Naive thymus-derived CD4-positive, alpha-beta T cell (primary cell): ENCODE measurements at regions not wholly inside any gene's neighbourhood (a gene's known extent, or its start where the extent isn't known, plus 50 kb on each side); places are given as distances from the start of the nearest gene placed in this dataset.
"Not testable (repeated sequence)": the region's sequence is repeated elsewhere in the genome, so short reads cannot be mapped to it uniquely, and the experiment has no call there.

Source experiments
- ATAC-seq: fragments of 150-1000 bp; cut with Tn5 transposase; 2 replicates; pipeline ENCODE4 v1.10.0; 2021; ENCODE audit warnings: mild to moderate bottlenecking, moderate library complexity
- CTCF ChIA-PET: fragments of 350-600 bp; sonication (Branson Sonifier 250); formaldehyde crosslinking; loops from one replicate; lab custom pipeline; 2021; ENCODE audit warnings: antibody characterized with exemption; lab: Charles Lee
- POLR2A ChIA-PET: fragments of 350-600 bp; sonication (Branson Sonifier 250); formaldehyde crosslinking; loops from one replicate; lab custom pipeline; 2021; ENCODE audit warnings: antibody characterized with exemption, inconsistent platforms; lab: Charles Lee
- DNase-seq, 9 donors: peaks; one replicate each; pipeline versions ENCODE4 v3.0.0 to v3.0.0-alpha.2; 2020 to 2022; ENCODE audit warnings: mixed read lengths in 1 of 9
- H3K27ac ChIP-seq: one replicate; pipeline ENCODE4 v1.7.0; 2013; ENCODE audit warnings: mild to moderate bottlenecking, low read depth, low read length, moderate library complexity
- H3K27me3 ChIP-seq, 2 donors: one replicate each; pipeline ENCODE4 v1.7.0; 2013; ENCODE audit warnings: low read length in 2 of 2, mild to moderate bottlenecking in 2 of 2, moderate library complexity in 2 of 2; ENCODE audit not compliant: control insufficient read depth in 2 of 2, insufficient read depth in 2 of 2
- H3K36me3 ChIP-seq, 3 experiments: 1 replicate in 2 of 3; 2 replicates in 1 of 3; pipeline ENCODE4 v1.7.0; 2013; ENCODE audit warnings: low read length in 3 of 3, mild to moderate bottlenecking in 3 of 3, moderate library complexity in 1 of 3; ENCODE audit not compliant: insufficient read depth in 3 of 3, control insufficient read depth in 2 of 3
- H3K4me1 ChIP-seq, 2 donors: one replicate each; pipeline ENCODE4 v1.7.0; 2013; ENCODE audit warnings: low read length in 2 of 2, mild to moderate bottlenecking in 2 of 2, moderate library complexity in 1 of 2; ENCODE audit not compliant: control insufficient read depth in 2 of 2, insufficient read depth in 2 of 2
- H3K4me3 ChIP-seq: 2 replicates; pipeline ENCODE4 v1.7.0; 2013; ENCODE audit warnings: mild to moderate bottlenecking, low read length
- H3K9me3 ChIP-seq, 3 experiments: 1 replicate in 2 of 3; 2 replicates in 1 of 3; pipeline ENCODE4 v1.7.0; 2013; ENCODE audit warnings: low read length in 3 of 3; ENCODE audit not compliant: control insufficient read depth in 2 of 3
- H3K27ac Mint-ChIP-seq, 9 donors: one replicate each; pipeline ENCODE4 v1.8.0; 2020 to 2022; ENCODE audit warnings: mixed read lengths in 9 of 9, mild to moderate bottlenecking in 8 of 9, moderate library complexity in 5 of 9, inconsistent platforms in 2 of 9
- H3K27me3 Mint-ChIP-seq, 5 donors: one replicate each; pipeline ENCODE4 v1.8.0; 2021 to 2022; ENCODE audit warnings: mixed read lengths in 5 of 5, mild to moderate bottlenecking in 1 of 5
- H3K36me3 Mint-ChIP-seq, 5 donors: one replicate each; pipeline ENCODE4 v1.8.0; 2020 to 2022; ENCODE audit warnings: mixed read lengths in 5 of 5, mild to moderate bottlenecking in 3 of 5, inconsistent platforms in 1 of 5
- H3K4me1 Mint-ChIP-seq, 7 donors: one replicate each; pipeline ENCODE4 v1.8.0; 2020 to 2022; ENCODE audit warnings: mixed read lengths in 7 of 7, mild to moderate bottlenecking in 3 of 7, inconsistent platforms in 1 of 7
- H3K4me3 Mint-ChIP-seq, 10 donors: one replicate each; pipeline ENCODE4 v1.8.0; 2020 to 2022; ENCODE audit warnings: mild to moderate bottlenecking in 10 of 10, mixed read lengths in 10 of 10, moderate library complexity in 6 of 10, inconsistent platforms in 2 of 10
- H3K9me3 Mint-ChIP-seq, 11 donors: one replicate each; pipeline ENCODE4 v1.8.0; 2020 to 2022; ENCODE audit warnings: mixed read lengths in 11 of 11, mild to moderate bottlenecking in 4 of 11, inconsistent platforms in 1 of 11, moderate library complexity in 1 of 11
- intact Hi-C, 2 donors: fragments of 100-400 bp; cut with micrococcal nuclease; formaldehyde crosslinking; loops; one replicate each; pipeline ENCODE4 v1.15.1; 2023

DNA sequence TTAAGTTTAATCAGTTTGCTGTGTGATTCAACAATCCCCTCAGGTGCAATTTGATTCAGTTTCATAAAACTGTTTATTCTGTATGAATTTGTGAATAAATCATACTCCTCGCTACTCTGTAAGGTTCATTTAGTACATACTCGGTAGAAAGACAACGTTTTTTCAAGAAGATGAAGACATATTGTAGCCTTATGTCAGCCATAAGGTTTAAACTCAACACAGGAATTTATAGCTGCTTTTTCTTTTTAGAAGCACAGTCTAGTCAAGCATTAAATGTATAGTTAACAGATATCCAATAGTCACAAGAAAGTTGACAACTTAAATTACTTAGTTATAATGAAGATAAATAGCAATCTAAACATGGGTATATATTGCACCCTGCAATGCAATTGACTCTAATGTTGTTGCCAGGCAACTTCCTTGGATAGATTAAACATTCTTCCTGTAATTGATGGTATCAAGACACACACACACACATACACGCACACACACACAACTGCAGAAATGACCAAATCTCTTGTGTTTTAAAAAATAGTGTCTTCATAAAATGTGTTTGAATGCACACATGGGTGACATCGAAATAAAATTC, 151.5 kb upstream of the MGAT4C start:
- H3K27me3 Mint-ChIP-seq = no peaks in the 10 kb centered on the region
- no peaks in the 10 kb centered on the region for H3K4me1 Mint-ChIP-seq
- Histone ChIP-seq H3K27ac (no peak overlapping the region), H3K27me3 (no peaks in the 10 kb centered on the region), H3K4me3 (no peak overlapping the region), H3K4me1 (no peaks in the 10 kb centered on the region), H3K36me3 (no peaks in the 10 kb centered on the region), H3K9me3 (no peaks in the 10 kb centered on the region)
- no peak for ATAC-seq
- ChIA-PET POLR2A (no interaction called here), CTCF (no interaction called here)
- peaks cover 0 to 26% (median 12%) of the 10 kb centered on the region in 11 donors for H3K9me3 Mint-ChIP-seq
- DNase-seq = no peak
- no peak overlapping the region for H3K4me3 Mint-ChIP-seq
- H3K27ac Mint-ChIP-seq = no peak overlapping the region
- intact Hi-C loops = no loop called here
- H3K36me3 Mint-ChIP-seq = no peaks in the 10 kb centered on the region

DNA sequence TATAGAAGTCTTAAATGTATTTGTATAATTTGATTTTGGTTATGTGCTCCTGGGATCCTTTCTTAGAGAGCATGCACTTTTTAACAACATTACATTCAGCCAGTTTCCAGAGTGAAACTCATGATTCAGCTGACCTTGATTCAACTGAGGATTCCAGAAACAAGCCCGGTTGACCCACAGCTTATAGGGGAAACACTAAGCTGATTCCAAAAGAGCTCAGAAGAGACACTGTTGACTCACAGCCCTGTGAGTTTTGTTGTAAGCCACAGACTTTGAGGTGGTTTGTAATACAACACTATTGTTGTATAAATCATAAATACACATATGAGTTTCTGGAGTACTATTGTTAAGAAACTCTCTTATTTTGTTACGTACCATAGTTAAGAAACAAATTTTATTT, 133.8 kb upstream of the MGAT4C start:
- Mint-ChIP-seq H3K4me1 (no peaks in the 10 kb centered on the region), H3K4me3 (no peak overlapping the region), H3K27ac (no peak overlapping the region), H3K36me3 (no peaks in the 10 kb centered on the region), H3K27me3 (no peaks in the 10 kb centered on the region), H3K9me3 (peaks cover 0 to 4% (median 3%) of the 10 kb centered on the region in 11 donors)
- Histone ChIP-seq H3K4me1 (no peaks in the 10 kb centered on the region), H3K27ac (no peak overlapping the region), H3K9me3 (no peaks in the 10 kb centered on the region), H3K36me3 (no peaks in the 10 kb centered on the region), H3K4me3 (no peak overlapping the region), H3K27me3 (no peaks in the 10 kb centered on the region)
- no peak for DNase-seq
- intact Hi-C loops = no loop called here
- CTCF ChIA-PET = no interaction called here
- ATAC-seq = no peak
- POLR2A ChIA-PET = no interaction called here

DNA sequence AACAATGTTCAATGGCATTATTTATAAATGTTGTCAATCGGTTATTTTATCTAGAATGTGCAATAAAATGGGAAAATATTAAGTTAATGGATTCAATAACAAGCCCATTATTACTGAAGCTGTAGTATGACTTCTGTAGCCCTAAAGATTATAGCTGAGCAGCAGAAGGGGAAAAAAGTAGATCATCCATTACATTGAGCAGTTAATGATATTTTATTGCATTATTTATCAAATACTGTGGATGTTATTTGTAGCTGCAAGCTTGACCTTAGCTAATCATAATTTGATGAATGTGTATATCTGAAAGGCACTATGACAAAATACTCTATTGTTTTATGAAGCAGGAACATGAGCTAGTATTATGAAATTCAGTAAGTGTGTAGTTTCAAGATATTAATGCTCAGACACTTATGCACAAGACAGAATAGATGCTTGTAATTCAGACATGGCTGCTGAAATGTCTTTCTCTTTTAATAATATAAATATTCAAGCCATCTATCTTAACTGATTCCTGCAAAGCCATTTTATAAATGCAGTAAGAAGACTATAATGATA, 131.5 kb upstream of the MGAT4C start:
- Histone ChIP-seq H3K4me3 (no peak overlapping the region), H3K36me3 (no peaks in the 10 kb centered on the region), H3K27me3 (no peaks in the 10 kb centered on the region), H3K9me3 (peaks cover 0 to 3% (median 0%) of the 10 kb centered on the region in 3 experiments), H3K27ac (no peak overlapping the region), H3K4me1 (no peaks in the 10 kb centered on the region)
- peaks cover 0 to 8% (median 5%) of the 10 kb centered on the region in 11 donors for H3K9me3 Mint-ChIP-seq
- no peak for ATAC-seq
- no peak for DNase-seq
- no peaks in the 10 kb centered on the region for H3K36me3 Mint-ChIP-seq
- no peaks in the 10 kb centered on the region for H3K27me3 Mint-ChIP-seq
- no peak overlapping the region for H3K27ac Mint-ChIP-seq
- ChIA-PET CTCF (no interaction called here), POLR2A (no interaction called here)
- H3K4me3 Mint-ChIP-seq = no peak overlapping the region
- intact Hi-C loops = no loop called here
- no peaks in the 10 kb centered on the region for H3K4me1 Mint-ChIP-seq

DNA sequence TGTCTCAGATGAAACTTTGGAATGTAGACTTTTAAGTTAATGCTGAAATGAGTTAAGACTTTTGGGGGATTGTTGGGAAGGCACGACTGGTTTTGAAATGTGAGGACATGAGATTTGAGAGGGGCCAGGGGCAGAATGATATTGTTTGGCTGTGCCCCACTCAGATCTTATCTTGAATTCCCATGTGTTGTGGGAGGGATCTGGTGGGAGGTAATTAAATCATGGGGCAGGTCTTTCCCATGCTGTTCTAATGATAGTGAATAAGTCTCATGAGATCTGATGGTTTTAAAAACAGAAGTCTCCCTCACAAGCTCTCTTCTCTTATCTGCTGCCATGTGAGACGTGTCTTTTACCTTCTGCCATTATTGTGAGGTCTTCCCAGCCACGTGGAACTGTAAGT, 127.6 kb upstream of the MGAT4C start:
- H3K4me3 Mint-ChIP-seq, H3K27me3 Mint-ChIP-seq, H3K27ac Mint-ChIP-seq, DNase-seq, H3K27me3 ChIP-seq, H3K4me3 ChIP-seq, H3K4me1 Mint-ChIP-seq, H3K36me3 Mint-ChIP-seq, H3K4me1 ChIP-seq, ATAC-seq, POLR2A ChIA-PET, H3K9me3 ChIP-seq, CTCF ChIA-PET, H3K36me3 ChIP-seq, H3K27ac ChIP-seq, intact Hi-C loops: not testable (repeated sequence)
- H3K9me3 Mint-ChIP-seq = peaks cover 2 to 15% (median 10%) of the 10 kb centered on the region in 11 donors

DNA sequence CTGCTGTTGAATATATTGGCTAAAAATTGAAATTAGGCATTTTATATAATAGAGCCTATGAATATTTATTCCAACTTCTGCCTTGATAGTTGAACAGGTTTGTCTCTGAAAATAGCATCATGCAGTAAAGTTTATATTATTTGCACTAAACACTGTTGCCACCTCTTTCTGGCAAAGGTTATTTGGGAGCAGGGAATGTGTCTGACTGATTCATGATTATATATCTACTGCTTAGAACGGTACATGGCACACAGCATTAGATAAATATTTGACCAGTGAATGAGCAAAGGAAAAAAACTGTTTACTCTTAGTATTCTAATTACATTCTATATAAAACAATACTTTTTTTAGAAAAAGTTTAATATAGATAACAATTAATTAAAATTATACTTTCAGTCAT, 123.1 kb upstream of the MGAT4C start:
- H3K9me3 Mint-ChIP-seq = peaks cover 2 to 20% (median 8%) of the 10 kb centered on the region in 11 donors
- Histone ChIP-seq H3K4me3 (no peak overlapping the region), H3K27me3 (no peaks in the 10 kb centered on the region), H3K27ac (no peak overlapping the region), H3K4me1 (no peaks in the 10 kb centered on the region), H3K36me3 (no peaks in the 10 kb centered on the region), H3K9me3 (peaks cover 0 to 3% (median 0%) of the 10 kb centered on the region in 3 experiments)
- DNase-seq (no peak), ATAC-seq (no peak)
- H3K4me3 Mint-ChIP-seq = no peak overlapping the region
- ChIA-PET POLR2A (no interaction called here), CTCF (no interaction called here)
- H3K27me3 Mint-ChIP-seq = no peaks in the 10 kb centered on the region
- peaks cover 0 to 3% (median 0%) of the 10 kb centered on the region in 5 donors for H3K36me3 Mint-ChIP-seq
- no peak overlapping the region for H3K27ac Mint-ChIP-seq
- intact Hi-C loops = no loop called here
- no peaks in the 10 kb centered on the region for H3K4me1 Mint-ChIP-seq

DNA sequence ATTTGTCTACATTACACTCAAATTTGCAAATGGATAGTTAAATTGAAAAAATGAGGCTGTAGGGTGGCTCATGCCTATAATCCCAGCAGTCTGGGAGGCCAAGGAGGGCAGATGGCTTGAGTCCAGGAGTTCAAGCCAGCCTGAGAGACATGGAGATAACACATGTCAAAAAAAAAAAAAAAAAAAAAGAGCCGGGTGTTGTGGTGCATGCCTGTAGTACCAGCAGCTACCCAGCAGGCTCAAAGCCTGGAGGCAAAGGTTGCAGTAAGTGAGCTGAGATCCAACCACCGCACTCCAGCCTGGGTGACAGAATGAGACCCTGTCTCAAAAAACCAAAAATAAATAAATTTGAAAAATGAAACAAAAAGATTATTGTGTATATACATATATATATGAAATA, 119.9 kb upstream of the MGAT4C start:
- H3K27me3 ChIP-seq = no peaks in the 10 kb centered on the region
- H3K27ac ChIP-seq = no peak overlapping the region
- no peak for ATAC-seq
- no peaks in the 10 kb centered on the region for H3K36me3 ChIP-seq
- no peak overlapping the region for H3K27ac Mint-ChIP-seq
- intact Hi-C loops = no loop called here
- no peaks in the 10 kb centered on the region for H3K36me3 Mint-ChIP-seq
- no peaks in the 10 kb centered on the region for H3K4me1 Mint-ChIP-seq
- H3K27me3 Mint-ChIP-seq = no peaks in the 10 kb centered on the region
- H3K4me3 Mint-ChIP-seq = no peak overlapping the region
- ChIA-PET CTCF (no interaction called here), POLR2A (no interaction called here)
- no peak overlapping the region for H3K4me3 ChIP-seq
- H3K9me3 Mint-ChIP-seq = peaks cover 0 to 14% (median 0%) of the 10 kb centered on the region in 11 donors
- H3K4me1 ChIP-seq = no peaks in the 10 kb centered on the region
- H3K9me3 ChIP-seq = no peaks in the 10 kb centered on the region
- DNase-seq = no peak

DNA sequence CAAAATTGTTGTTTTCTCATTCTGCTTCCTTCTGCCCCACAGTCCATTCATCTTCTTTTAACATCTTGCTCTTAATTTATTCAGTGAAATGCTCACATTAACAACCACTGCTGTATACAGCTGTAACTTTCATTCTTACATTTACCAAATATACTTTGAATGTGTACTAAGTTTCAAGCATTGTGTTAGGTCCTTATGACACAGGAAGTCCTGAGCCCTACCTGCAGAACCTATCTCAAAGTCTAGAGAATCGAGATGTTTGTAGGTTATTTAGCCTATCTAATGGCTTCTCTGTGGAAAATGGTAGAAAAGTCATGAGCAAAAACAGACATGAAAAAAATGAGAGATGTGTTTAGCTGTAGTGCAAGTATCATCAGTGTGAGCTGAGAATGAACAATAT, 117.6 kb upstream of the MGAT4C start:
- Histone ChIP-seq H3K27me3 (no peaks in the 10 kb centered on the region), H3K4me1 (no peaks in the 10 kb centered on the region), H3K36me3 (no peaks in the 10 kb centered on the region), H3K27ac (no peak overlapping the region), H3K4me3 (no peak overlapping the region), H3K9me3 (no peaks in the 10 kb centered on the region)
- no peak overlapping the region for H3K27ac Mint-ChIP-seq
- no peak for ATAC-seq
- intact Hi-C loops = no loop called here
- no peak overlapping the region for H3K4me3 Mint-ChIP-seq
- CTCF ChIA-PET = no interaction called here
- no peaks in the 10 kb centered on the region for H3K36me3 Mint-ChIP-seq
- DNase-seq = no peak
- POLR2A ChIA-PET = no interaction called here
- no peaks in the 10 kb centered on the region for H3K4me1 Mint-ChIP-seq
- H3K9me3 Mint-ChIP-seq = peaks cover 0 to 14% (median 0%) of the 10 kb centered on the region in 11 donors
- no peaks in the 10 kb centered on the region for H3K27me3 Mint-ChIP-seq
